SH-SY5Y (cell line): ENCODE measurements at regions not wholly inside any gene's neighbourhood (a gene's known extent, or its start where the extent isn't known, plus 50 kb on each side); places are given as distances from the start of the nearest gene placed in this dataset.

ENCODE experiments used
- GATA2 ChIP-seq: IDR thresholded peaks from 2 replicates; pipeline ENCODE4 v1.6.1; 2011; ENCODE audit warnings: mild to moderate bottlenecking, low read depth, low read length
- GATA3 ChIP-seq: IDR thresholded peaks from 2 replicates; pipeline ENCODE4 v1.6.1; 2011; ENCODE audit warnings: low read depth, mild to moderate bottlenecking, low read length, moderate library complexity

DNA sequence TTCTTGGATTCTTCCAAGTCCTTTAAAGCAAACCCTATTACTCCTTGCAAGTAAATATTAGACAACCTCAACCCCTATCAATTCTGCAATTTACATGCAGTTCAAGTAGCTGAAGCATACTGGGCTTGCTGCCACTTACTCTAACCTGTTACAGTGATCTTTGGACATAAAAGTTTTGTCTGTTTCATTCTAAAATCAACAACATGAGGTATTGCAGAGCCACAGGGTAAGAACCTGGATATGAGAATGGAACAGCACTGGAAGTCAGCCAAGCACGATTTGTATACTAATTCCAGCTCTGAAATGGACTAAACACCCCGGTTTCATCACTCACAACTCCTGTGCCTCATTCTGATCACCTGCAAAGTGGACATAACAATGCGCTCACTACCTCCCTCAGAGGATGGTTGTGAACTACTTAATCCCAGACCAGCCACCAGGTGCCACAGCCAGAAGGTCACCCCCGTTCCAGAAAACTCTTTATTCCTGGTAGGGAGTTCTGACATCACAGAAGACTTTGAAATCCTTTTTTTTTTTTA is 270.0 kb downstream of the ADGB start:
- TF ChIP-seq GATA2 (no peak), GATA3 (no peak)
